ENCODE measurements at regions not wholly inside any gene's neighbourhood (a gene's known extent, or its start where the extent isn't known, plus 50 kb on each side); places are given as distances from the start of the nearest gene placed in this dataset.

DNA sequence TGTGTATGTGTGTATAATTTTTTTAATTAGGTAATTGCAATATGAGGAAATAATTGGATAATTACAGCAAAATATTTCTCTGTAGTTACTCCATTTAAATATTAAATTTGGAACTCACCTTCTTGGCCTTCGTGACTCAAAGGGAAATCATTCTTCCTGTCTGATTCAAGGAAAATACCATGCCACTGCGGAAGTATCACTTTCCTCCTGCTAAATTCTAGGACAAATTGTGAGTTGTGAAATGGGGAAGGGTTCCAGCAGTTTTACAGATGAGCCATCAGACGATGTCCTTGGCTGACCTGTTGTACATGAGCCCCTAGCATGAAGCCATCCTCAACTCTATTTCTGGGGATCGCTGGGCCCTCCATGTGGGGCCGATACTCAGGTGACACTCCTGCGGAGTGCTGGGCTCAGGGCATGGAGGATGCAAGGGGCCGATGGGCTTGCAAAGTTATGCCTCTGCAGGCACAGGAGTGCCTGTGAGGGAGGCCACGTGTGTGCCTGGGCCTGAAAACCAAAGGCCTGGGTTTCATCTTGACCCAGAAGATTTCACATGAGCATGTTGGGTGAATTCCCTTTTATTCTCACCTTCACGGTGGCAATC, 179.6 kb upstream of the TCERG1L start:
- peak; percentile 7 for DNase-seq

DNA sequence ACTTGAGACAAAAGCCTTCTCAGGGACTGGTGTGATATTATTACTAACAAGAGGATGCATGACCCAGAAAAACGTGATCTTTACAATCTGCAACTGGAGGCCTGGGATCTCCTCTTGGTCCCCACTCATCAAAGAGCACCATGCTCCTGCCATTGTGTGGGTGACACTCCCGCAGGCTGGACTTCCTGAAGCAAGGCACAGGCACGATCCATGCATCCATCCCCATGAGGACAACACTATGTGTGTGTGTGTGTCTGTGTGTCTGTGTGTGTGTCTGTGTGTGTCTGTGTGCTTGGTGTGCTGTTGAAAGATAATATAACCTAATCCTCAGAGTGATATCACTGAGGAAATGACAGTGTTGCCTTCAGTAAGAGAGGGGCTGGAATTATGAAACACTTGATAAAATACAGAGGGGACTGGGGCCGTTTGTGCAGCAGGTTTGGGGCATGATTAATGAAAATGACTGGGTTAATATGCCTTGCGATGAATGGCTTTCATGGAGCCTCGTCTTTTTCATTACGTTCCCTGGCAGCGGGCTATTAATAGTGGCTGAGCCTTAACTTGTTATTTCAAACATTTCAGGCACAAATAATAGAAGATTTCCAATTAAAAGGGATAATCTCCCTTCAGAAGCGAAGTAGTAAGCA, 180.8 kb upstream of the TCERG1L start:
- no peak for DNase-seq

DNA sequence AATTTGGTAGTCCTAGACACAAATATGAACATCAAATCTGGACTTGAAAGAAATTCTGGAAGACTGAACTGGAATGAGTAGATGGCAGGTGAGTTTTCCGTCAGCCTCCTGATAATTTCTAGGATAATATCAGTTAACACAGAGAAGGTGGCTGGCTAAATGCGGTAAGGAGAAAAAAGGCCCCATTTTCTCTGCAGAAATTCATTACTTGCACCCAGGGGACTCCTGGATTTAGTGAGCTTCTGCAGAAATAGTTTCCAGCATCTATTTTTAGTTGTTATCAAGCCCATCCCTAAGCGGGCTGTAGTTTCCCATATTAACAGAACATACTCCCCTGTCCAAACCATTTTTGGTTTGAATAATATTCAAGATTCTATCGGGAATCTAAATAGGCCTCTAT, 181.9 kb upstream of the TCERG1L start:
- DNase-seq = no peak

DNA sequence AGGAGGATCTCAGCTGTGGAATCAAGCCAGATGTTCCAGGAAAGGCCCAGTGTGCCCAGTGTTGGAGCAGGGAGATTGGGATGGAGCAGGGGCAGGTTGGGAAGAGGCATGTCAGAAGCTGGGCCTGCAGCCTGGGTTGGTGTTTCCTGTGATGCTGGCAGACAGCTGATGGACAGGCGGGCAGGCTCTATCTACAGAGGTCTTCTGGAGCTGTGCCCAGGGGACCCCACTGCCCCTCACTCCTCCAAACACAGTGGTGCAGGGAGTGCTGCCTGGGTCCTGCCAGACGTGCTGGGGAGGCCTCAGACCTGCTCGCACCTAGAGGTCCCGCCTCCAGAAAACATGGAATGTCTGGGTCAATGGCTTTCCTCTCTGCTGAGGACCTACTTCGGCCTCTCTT, 182.9 kb upstream of the TCERG1L start:
- no peak for DNase-seq

DNA sequence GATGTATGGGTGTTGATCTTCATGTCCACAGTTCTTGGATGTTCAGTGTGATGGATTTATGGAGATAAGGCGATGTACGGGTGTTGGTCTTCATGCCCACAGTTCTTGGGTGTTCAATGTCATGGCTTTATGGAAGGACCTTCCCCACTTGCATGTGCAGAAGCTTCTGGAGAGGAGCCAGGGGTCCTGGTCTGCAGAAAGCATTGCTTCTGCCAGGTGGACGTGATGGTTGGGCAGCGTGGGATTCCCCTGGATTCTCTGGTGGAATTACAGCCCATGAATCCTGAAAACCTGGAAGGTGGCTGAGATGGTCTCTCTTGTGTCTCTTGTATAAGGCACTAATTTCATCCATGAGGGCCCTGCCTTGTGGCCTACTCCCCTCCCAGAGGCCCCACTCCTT, 183.7 kb upstream of the TCERG1L start:
- no peak for DNase-seq

DNA sequence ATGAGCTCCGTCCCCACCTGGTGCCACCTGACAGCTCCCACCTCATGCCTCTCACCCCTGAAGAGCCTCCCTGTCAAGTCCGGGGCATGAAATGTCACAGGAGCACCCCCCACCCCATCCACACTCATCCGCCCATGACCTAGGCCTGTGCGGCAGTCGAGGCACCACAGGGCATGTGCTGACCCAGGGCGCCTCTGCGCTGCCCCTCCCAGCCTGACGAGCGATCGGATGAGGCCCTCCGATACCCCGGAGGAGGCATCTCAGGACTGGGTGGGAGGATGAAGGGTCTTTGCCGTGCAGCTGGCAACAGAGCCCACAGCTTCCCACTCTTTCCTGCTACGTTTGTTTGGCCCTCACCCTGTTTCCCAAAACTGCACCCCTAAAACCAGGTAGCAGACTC, 184.4 kb upstream of the TCERG1L start:
- no peak for DNase-seq

DNA sequence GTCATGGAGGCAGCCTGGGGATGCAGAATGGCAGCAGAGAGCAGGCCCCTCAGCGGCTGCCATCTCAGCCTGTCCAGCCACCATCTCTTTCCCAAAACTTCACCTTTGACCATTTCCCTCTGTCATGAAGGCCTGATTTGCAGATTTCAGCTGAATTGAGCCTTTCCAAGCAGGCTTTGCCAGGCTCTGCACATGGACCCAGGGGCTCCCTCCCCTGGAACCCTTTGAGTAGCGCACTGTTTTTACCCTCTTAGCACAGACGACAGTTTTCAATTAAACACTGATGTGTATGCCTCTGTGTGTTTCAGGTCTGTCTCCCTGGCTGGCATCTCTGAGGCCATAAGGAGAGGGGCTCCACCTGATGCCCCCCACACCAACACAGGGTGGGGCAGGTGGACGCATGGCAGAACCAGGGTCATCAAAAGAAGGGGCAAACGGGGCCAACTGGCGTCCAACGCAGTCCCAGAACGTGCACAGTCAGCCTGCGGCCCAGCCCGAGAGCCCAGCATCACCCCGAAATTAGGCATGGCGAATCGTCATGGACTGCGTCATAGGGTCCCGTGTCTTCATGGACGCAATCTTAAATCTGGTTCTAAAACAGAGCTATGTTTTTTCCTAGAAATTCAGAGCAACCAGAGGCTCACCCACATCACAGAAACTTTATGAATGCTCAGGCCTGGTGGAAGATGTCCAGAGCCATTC, 185.0 kb upstream of the TCERG1L start:
- DNase-seq = no peak

DNA sequence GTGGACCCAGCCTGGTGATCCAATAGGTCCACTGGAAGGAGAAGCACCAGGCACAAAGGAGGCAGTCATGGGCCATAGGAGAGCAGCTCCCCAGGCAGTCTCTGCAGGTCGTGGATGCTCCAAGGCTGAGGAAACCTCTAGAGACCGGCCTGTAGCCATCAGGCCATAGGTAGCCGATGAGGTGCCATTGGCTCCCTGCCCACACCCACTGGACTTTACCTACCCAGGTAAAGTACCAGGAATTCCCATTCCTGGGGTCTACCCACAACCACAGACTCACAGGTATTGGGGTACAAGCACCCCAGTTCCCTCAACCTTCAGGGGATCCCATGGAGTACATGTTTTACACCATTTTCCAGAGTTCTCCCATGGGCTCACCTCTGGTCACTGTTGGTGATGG, 188.0 kb upstream of the TCERG1L start:
- DNase-seq = no peak

DNA sequence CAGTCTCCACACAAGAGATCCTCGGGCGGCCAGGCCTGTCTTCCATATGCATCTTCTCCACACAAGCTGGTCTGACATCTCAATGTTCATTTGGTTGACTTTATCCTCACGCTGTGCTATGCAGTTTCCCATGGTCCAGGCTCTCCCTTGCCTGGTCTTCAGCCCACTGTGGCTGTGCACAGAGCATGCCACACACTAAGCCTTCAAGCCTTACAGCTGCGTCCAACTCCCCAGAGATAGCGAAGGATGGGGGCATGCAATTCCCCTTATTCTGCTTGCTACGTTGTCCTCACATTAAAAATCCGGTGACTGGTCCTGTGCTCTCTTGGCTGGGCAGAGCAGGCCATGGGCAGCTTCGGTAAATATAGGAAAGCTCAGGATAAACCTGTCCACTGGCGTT, 188.7 kb upstream of the TCERG1L start:
- DNase-seq = no peak

DNA sequence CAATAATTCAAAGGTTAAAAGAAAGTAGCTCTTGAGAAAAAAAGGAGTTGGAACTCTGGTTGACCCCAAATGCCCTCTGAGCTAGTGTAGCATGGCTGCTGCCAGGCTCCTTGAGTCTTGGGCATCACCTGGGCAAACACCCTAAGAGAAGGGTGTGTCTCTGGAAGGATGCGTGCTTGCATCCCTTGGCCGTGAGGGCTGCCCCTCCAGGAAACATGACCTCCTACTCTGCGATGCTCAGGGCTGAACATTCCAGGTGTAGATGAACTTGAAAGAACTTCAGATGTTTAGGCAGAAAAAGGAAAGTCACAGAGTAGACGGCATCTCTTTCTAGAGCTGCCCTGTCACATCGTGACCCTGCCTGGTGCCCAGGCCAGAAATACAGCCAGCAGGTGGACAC, 189.4 kb upstream of the TCERG1L start:
- no peak for DNase-seq

DNA sequence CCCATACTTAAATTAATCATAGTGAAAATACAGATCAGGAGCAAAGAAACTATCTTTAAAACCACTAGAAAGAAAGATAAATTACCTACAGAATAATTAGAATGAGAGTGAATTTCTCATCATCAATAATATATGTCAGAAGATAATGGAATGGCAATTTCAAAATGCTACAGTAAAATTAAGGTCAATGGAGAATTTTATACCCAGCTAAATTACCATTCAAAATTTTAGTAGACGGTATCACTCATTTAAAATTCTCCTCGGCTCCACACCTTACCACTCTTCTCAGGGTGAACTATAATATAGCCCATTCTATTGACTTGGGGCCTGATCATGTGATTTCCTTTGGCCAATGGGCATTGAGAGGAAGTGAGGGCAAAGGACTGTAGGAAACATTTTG, 192.5 kb upstream of the TCERG1L start:
- DNase-seq = no peak

DNA sequence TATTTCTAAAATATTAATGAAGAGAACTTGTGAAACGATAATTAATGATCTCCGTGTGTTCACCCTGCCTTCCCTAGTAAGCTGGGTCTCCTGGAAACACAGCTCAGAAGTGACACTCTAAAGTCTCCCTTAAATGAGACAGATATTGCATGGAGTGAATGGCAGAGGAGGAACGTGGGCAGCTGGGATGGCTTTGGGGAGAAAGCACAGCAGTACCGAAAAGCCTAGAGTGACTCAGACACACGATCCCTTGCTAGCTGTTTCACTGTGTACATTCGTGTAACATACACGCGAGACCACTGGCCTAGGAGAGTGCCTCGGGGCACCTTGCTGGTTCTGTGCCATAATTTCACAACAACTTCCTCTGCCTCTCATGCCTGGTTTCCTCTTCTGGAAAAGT, 199.9 kb upstream of the TCERG1L start:
- no peak for DNase-seq

DNA sequence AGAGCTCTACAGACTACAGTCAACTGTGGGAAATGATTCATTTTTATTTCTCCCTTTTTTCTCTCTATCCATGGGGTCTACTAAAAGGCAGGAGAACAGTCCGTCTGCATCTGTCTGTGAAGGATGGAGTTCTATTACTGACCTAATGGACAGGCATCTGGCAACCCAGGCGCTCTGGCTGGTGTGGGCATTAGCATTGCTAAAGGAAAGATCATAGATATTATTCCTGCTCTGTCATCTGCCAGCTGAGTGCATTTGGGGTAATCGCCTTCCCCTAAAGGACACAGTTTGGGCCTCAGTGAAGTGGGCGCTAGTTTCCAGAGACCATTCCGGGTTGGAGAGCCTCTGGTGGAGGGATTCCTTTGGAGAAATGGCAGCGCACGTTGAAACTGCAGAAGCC, 201.3 kb upstream of the TCERG1L start:
- DNase-seq = no peak

DNA sequence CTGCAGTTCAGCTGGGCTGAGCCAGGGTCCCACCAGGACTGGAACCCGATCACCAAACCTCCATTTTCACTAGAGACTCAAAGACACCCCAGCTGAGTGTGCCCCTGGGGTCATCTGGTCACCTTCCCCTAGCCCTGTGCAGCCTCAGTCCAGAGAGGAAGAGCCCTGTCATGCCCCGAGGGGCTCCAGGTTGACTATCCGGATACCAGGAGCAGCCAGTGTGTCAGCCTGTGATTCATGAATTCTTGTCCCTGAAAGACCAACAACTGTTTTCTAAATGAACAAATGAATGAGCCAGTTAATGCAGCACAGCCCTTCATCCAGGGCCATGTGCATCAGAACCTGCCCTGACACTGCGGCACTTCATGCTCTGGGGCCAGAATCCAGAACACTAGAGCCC, 201.9 kb upstream of the TCERG1L start:
- DNase-seq = no peak

DNA sequence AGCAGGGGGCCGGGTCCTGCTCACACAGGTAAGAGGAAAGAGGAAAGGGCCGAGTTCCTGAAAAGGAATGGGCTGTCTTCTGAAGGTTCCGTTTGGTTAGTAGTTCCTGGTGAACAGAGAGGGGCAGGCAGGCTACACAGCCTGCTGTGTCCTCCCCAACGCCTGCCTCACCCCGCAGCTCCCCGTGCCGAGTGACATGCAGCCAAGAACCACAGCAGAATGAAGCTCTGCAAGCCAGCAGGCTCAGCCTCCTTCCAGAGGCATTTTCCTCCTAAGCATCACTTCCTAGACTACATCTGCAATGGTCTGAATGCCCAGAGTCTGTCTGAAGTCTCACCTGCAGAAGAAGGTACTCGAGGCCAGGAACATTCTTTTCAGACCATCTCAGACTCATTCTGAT, 202.4 kb upstream of the TCERG1L start:
- no peak for DNase-seq

DNA sequence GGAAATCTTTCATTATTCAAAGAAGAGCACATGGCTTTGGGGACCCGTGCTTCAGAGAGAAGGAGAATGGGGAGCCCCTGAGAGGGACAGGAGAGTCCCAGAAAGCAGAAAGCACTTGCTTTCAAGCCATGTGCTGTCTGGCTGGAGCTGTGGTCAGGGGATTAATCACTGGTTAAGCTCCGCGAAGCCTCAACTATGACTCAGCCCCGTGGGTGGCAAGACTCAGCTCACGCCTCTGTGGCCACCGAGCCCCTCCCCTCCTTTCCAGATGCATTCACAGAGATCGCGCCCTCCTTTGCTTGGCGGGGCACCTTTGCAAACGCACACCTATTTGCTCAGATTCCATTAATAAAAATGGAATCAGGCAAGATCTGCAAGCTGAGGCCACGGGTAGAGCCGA, 202.9 kb upstream of the TCERG1L start:
- peak; percentile 37 for DNase-seq

DNA sequence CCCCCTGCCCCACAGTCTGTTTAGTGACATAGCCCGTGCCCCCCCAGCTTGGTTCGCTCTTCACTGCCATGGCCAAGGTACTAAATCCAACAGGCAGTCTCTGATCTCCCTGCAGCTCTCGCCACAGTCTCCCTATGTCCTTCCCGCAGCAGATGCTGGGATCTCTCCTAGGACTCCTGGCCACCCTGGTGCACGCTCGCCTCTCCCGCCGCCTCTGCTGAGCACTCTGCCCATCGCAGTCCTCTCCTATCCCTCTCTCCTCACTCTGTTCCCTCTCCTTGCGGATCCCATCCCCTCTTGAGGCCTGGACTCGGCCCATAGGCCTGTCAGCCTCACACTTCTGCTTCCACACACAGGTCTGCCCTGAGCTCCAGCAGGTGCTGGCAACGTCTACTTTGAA, 204.8 kb upstream of the TCERG1L start:
- no peak for DNase-seq

DNA sequence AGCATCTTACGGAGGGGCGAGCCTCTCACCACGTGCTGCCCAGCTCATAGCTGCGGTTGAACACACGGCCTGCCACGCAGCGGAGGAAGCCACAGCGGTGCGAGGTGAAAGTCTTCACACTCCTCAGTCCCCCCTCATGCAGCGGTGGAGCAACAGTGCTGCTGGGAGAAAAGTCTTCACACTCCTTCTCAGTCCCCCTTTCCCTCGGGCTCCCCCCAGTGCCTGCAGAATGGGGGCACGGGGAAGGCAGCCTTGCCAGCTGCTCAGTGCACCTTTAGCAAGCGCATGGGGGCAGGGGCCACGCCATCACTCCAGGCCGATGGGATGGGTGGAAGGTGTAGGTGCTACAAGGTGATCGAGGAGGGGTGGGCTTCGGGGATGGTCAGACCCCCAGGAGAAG, 206.3 kb upstream of the TCERG1L start:
- DNase-seq = no peak

DNA sequence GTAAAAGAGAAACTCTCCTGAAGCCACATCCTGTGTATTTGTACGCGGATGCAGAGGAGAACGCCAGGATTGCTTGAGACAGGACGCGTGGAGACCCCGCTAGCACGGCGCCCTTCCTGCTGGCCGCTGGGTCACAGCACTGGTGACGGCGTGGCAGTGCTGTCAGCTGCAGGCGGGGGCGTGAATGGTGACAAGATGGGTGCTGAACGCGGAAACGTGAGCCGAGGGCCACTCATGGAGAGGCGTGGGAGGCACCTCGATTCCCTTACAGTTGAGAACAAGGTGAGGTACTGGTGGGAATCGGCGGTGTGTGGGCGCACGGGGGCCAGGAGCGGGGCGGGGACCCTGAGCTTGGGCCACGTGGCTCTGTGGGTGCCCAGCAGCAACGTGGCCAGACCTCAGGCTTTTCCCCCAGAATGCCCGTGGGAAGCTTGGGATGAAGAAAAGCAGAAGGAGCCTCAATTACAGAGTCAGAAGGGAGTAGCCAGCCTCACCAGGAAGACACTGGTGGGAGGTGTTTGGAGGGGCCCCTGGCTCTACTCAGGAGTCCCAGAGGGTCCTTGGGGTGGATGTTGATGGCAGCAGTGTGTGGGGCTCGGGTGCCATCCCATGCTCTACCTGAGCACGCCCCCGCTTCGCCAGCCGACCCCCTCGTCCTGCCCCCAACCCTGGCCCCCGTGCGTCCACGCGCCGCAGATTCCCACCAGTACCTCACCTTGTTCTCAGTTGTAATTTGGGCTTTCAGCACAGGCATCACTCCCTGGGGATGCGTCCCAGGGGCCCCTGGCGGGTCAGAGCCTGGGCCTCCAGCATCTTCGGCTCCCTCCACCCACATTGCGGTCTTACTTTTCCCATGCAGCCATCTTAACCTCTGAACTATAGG, 208.4 kb upstream of the TCERG1L start:
- DNase-seq = no peak

DNA sequence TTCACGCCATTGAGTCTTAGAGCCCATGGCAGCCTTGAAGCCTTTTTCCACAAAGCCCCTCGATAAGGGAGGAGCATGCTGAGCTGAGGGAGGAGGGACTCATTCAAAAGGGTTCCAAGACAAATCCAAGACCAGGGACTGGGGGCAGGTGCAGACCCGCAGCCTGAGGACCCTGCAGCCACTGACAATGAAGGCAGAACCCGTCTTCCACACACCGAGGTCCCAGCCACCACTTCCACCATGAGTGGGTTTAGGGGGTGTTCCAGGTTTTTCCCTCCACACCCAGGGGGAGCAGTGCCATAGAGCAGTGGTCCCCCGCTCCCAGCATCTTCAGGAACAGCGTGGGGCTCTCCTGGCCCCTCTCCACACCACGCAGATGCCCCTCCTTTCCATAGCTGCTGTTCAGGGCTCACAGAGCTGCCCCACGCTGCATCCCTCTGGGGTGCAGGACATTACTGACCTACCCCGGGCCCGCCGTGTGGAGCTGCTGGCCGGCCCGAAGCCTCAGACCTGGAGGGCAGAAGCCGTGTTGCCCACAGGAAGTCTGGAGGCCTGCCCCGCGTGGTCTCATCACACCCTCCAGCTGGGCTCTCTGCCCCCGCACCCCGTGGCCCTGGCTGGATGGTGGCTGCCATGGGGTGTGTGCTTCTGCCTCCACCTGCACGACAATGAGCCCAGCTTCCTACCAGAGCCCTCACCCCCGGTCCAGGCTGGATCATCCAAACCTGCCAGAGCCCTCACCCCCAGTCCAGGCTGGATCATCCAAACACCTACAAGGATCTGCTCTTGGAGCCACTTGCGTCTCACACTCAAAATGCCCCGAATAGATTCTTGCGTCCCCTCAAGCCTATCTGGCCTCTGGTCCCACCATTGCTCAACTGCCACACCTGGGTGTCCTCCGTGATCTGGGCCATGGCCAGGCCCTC, 220.0 kb upstream of the TCERG1L start:
- DNase-seq = no peak

DNA sequence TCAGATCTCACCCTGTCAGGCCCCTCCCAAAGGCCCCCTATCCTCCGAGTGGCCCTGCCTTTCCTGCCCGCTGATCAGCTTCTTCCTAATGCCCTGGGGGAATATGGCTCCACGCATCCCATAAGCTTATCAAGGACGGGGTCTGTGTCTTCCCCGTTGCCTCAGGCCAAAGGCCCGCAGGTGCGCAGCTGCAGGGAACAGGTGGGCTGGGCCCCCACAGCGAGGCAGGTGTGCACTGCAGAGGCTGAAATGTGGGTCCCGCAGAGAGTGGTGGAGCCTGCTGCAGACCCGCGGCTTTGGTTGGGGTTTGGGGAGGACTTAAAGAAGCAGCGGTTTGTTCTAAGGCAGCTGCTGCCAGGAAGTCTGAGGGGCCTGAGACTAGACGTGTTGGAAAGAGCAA, 220.8 kb upstream of the TCERG1L start:
- no peak for DNase-seq

DNA sequence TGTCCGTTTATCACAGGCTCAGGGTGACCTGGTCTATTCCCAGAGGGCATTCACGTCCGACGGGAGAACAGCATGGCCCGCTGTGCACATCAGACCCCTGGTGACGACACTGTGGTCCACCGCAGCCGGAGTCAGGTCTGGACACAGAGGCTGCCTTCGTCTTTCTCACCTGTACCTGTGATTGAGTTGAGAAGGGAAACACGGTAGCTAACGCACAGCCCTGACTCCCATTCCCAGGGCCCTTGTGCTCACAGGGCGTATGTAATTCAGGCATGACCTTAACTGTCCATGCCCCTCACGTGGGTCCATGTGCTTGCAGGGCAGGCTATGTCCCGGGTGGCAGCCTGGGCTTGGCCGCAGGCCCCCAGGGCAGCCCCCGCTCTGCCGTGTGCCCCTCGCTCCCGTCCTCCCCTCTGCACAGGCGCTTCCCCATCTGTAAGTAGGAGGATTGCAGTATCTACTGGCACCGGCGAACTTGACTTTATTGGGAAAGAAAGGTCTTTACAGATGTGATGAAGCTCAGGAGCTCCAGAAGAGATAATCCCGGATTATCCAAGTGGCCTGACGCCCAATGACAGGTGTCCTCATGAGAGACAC, 221.3 kb upstream of the TCERG1L start:
- DNase-seq = no peak
